Testis (tissue), 2 donors: ENCODE measurements at regions not wholly inside any gene's neighbourhood (a gene's known extent, or its start where the extent isn't known, plus 50 kb on each side); places are given as distances from the start of the nearest gene placed in this dataset.

Experiments
- DNase-seq: peaks from one replicate; pipeline ENCODE4 v3.0.0-alpha.2; 2019
- H3K27ac ChIP-seq, 2 donors: fragments of 200-600 bp; sonication (generic); one replicate each; pipeline ENCODE4 v1.5.1; 2019
- H3K27me3 ChIP-seq: fragments of 200-600 bp; sonication (generic); one replicate; pipeline ENCODE4 v1.5.1; 2019
- H3K36me3 ChIP-seq: fragments of 200-600 bp; sonication (generic); one replicate; pipeline ENCODE4 v1.5.1; 2017; ENCODE audit warnings: low read depth; ENCODE audit errors: missing control alignments
- H3K4me1 ChIP-seq: fragments of 200-600 bp; sonication (generic); one replicate; pipeline ENCODE4 v1.5.1; 2019
- H3K4me3 ChIP-seq, 2 donors: fragments of 200-600 bp; sonication (generic); one replicate each; pipeline ENCODE4 v1.5.1; 2017 to 2019
- H3K9me3 ChIP-seq: fragments of 200-600 bp; sonication (generic); one replicate; pipeline ENCODE4 v1.5.1; 2017
- POLR2A ChIP-seq: fragments of 450-650 bp; IDR thresholded peaks from one replicate; pipeline ENCODE4 v1.6.1; 2017; ENCODE audit warnings: antibody characterized with exemption, mild to moderate bottlenecking, moderate library complexity
- WGBS, 2 donors: methylation state at CpG; one replicate each; pipeline ENCODE4 v1.1.5; 2018; 5-methylcytosine and 5-hydroxymethylcytosine counted together
- intact Hi-C: fragments of 100-400 bp; cut with DNase I; formaldehyde crosslinking; loops from one replicate; pipeline ENCODE4 v1.15.1; 2023; ENCODE audit warnings: low total_unique reads
- TF ChIP-seq, protein P1 (sequence below), 3 experiments: fragments of 450-650 bp in 2 of 3; fragments of 200-600 bp in 1 of 3; sonication (generic) in 1 of 3; IDR thresholded peaks; one replicate each; pipeline ENCODE4 v1.5.1; 2016 to 2019; ENCODE audit warnings: antibody characterized with exemption in 3 of 3, mild to moderate bottlenecking in 2 of 3, moderate library complexity in 1 of 3

DNA sequence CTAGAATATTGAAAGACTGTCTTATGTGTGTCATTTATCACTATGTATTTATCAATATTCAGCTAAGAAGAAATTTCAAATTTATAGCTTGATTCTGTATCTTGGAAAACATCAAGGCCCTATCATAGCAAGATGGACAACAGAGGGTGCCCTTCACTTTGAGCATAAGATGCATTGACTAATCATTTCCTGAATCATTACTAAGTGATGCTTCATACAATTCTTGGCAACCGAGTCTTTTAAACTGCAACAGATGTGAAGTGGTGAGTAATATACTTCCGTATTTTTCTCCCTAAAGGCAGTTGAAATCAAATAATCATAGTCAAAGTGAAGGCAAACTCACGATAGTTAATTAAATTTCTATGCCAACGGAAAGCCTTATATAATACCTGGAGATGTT is 318.6 kb upstream of the RGMB start:
- no peaks in the 10 kb centered on the region for H3K36me3 ChIP-seq
- TF ChIP-seq, protein P1, sequence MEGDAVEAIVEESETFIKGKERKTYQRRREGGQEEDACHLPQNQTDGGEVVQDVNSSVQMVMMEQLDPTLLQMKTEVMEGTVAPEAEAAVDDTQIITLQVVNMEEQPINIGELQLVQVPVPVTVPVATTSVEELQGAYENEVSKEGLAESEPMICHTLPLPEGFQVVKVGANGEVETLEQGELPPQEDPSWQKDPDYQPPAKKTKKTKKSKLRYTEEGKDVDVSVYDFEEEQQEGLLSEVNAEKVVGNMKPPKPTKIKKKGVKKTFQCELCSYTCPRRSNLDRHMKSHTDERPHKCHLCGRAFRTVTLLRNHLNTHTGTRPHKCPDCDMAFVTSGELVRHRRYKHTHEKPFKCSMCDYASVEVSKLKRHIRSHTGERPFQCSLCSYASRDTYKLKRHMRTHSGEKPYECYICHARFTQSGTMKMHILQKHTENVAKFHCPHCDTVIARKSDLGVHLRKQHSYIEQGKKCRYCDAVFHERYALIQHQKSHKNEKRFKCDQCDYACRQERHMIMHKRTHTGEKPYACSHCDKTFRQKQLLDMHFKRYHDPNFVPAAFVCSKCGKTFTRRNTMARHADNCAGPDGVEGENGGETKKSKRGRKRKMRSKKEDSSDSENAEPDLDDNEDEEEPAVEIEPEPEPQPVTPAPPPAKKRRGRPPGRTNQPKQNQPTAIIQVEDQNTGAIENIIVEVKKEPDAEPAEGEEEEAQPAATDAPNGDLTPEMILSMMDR (IDR thresholded peaks at IDR 0.05) = no peak
- TF ChIP-seq POLR2A = no peak
- WGBS, 2 donors = 65 to 79% methylated on average over 4 of the region's 4 CpGs
- no peak for DNase-seq
- no peaks in the 10 kb centered on the region for H3K27me3 ChIP-seq
- no peaks in the 10 kb centered on the region for H3K9me3 ChIP-seq
- intact Hi-C loops = no loop called here
- no peaks in the 10 kb centered on the region for H3K4me1 ChIP-seq
- no peak overlapping the region for H3K4me3 ChIP-seq
- no peak overlapping the region for H3K27ac ChIP-seq

DNA sequence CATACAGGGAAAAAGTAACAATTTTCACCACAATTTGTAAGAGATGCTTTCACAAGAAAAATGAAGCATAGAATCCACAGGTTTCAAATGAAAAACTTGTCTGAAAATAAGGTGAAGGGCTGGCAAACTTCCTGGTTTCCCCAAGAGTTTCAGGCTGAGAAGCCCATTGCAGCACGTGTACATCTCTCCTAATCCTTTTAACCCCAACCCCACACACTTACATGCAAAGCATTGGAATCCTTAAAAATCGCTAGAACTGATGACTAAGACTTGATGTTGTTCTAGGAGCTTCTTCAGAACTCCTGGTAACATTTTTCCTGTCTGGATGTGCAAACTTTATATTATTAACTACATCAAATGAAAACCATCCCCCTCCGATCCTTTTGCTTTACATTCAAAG is 317.8 kb upstream of the RGMB start:
- H3K4me1 ChIP-seq = no peaks in the 10 kb centered on the region
- H3K9me3 ChIP-seq = no peaks in the 10 kb centered on the region
- H3K4me3 ChIP-seq = no peak overlapping the region
- TF ChIP-seq, protein P1 (IDR thresholded peaks at IDR 0.05) = no peak
- no peak for TF ChIP-seq POLR2A
- H3K36me3 ChIP-seq = no peaks in the 10 kb centered on the region
- H3K27ac ChIP-seq = no peak overlapping the region
- WGBS, 2 donors = 55 to 59% methylated on average over 3 of the region's 3 CpGs
- intact Hi-C loops = no loop called here
- DNase-seq = no peak
- H3K27me3 ChIP-seq = no peaks in the 10 kb centered on the region

DNA sequence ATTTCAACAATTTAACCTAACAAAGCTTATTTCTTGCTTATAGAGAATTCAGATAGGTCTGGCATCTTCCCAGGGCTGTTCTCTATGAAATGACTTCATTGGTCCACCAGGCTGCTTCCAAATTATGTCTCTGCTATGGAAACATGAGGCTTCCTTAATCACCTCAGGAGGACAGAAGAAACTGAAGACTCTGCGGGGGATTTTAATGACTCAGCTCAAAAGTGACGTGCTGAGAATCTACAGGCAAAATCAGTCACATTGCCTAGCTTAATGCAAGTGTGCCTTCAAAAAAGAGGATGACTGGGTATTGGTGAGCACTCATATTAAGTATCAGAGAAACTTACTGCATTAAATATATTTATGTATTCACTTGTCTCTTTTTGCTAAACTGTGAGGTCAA is 315.5 kb upstream of the RGMB start:
- TF ChIP-seq POLR2A = no peak
- TF ChIP-seq, protein P1 (IDR thresholded peaks at IDR 0.05) = no peak
- 82 to 83% methylated on average over 2 of the region's 2 CpGs for WGBS, 2 donors
- H3K27me3 ChIP-seq = no peaks in the 10 kb centered on the region
- intact Hi-C loops = no loop called here
- no peaks in the 10 kb centered on the region for H3K36me3 ChIP-seq
- no peaks in the 10 kb centered on the region for H3K9me3 ChIP-seq
- H3K4me3 ChIP-seq = no peak overlapping the region
- no peaks in the 10 kb centered on the region for H3K4me1 ChIP-seq
- no peak for DNase-seq
- H3K27ac ChIP-seq = no peak overlapping the region

DNA sequence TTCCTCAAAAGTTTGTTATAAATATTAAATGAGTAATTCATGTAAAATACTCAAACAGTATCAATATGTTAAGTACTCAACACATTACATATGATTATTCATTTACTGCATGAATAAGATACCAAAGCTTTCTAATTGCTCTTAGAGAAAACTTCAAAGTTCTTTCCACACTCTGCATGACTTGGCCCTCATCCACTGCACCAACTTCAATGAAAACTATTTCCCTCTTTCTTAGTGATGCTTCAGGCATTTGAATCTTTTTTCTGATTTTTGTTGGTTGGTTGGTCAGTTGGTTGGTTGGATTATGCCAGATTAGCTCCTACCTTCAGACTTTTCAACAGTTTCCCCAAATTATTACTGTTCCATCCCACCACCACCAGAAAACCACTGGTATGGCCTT is 314.7 kb upstream of the RGMB start:
- no peak for TF ChIP-seq POLR2A
- TF ChIP-seq, protein P1 (IDR thresholded peaks at IDR 0.05) = no peak
- intact Hi-C loops = no loop called here
- no peaks in the 10 kb centered on the region for H3K4me1 ChIP-seq

DNA sequence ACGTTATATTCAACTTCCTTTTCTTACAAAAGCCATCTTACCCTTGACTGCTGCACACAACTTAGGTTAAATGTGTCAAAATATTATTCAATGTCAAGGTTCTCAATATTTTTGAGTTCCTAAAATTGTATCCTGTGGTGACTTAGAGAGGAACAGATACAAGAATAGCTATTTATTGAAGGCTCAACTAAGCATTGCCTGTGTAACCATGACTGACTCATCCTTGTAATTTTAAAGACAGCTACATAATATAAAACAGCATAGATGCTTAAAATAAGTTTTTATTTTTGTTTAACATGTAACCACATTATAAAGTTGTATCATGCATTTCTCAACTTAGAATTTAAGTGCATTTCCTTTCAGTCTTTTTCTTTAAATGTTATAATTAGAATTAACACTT is 312.9 kb upstream of the RGMB start:
- H3K4me3 ChIP-seq = no peak overlapping the region
- H3K36me3 ChIP-seq = no peaks in the 10 kb centered on the region
- WGBS, 2 donors = 67 to 82% methylated on average over 1 of the region's 1 CpG
- H3K9me3 ChIP-seq = no peaks in the 10 kb centered on the region
- H3K4me1 ChIP-seq = no peaks in the 10 kb centered on the region
- H3K27me3 ChIP-seq = no peaks in the 10 kb centered on the region
- no peak overlapping the region for H3K27ac ChIP-seq
- intact Hi-C loops = no loop called here
- TF ChIP-seq, protein P1 (IDR thresholded peaks at IDR 0.05) = no peak
- no peak for TF ChIP-seq POLR2A
- DNase-seq = no peak

More for the DNA sequence above, 314.7 kb upstream of the RGMB start:
- Histone ChIP-seq H3K9me3 (no peaks in the 10 kb centered on the region), H3K27ac (no peak overlapping the region), H3K27me3 (no peaks in the 10 kb centered on the region), H3K4me3 (no peak overlapping the region), H3K36me3 (no peaks in the 10 kb centered on the region)
- DNase-seq = no peak
